Fibroblast of the aortic adventitia (primary cell): ENCODE measurements at regions not wholly inside any gene's neighbourhood (a gene's known extent, or its start where the extent isn't known, plus 50 kb on each side); places are given as distances from the start of the nearest gene placed in this dataset.

Source experiments
- DNase-seq: peaks from one replicate; pipeline ENCODE4 v3.0.0-alpha.2; 2010; ENCODE audit warnings: low read depth
- H3K4me3 ChIP-seq: 2 replicates; pipeline ENCODE4 v1.5.1; 2011; ENCODE audit warnings: low read depth, mild to moderate bottlenecking, control low read depth, low read length, moderate library complexity
- CTCF ChIP-seq: IDR thresholded peaks from 2 replicates; pipeline ENCODE4 v1.5.1; 2011; ENCODE audit warnings: mild to moderate bottlenecking, low read length, control low read depth, inconsistent platforms; ENCODE audit not compliant: insufficient read depth

GRCh38 chr12:75936515-75937440, 94.8 kb downstream of the PHLDA1 start:
- TF ChIP-seq CTCF, result no peak
- DNase-seq, result no peak
- H3K4me3 ChIP-seq, result no peak overlapping the region

GRCh38 chr12:75935539-75936242, 95.9 kb downstream of the PHLDA1 start:
- DNase-seq, result no peak
- no peak overlapping the region for H3K4me3 ChIP-seq
- TF ChIP-seq CTCF, result no peak

GRCh38 chr12:75933101-75933500, 98.5 kb downstream of the PHLDA1 start:
- peak; percentile 86 for DNase-seq
- TF ChIP-seq CTCF, result no peak
- H3K4me3 ChIP-seq, result no peak overlapping the region

GRCh38 chr12:75932241-75932640, 99.3 kb downstream of the PHLDA1 start:
- DNase-seq, result no peak
- TF ChIP-seq CTCF, result no peak
- H3K4me3 ChIP-seq, result no peak overlapping the region

- DNase-seq, result no peak
- no peak for TF ChIP-seq CTCF
- no peak overlapping the region for H3K4me3 ChIP-seq
Observed at GRCh38 chr12:75923964-75924666, 107.5 kb downstream of the PHLDA1 start.

GRCh38 chr12:75922944-75923642, 108.5 kb downstream of the PHLDA1 start:
- no peak for TF ChIP-seq CTCF
- no peak overlapping the region for H3K4me3 ChIP-seq
- no peak for DNase-seq
